HCT116 (cell line): ENCODE measurements at regions not wholly inside any gene's neighbourhood (a gene's known extent, or its start where the extent isn't known, plus 50 kb on each side); places are given as distances from the start of the nearest gene placed in this dataset.

Experiments
- CEBPB ChIP-seq: IDR thresholded peaks from 2 replicates; pipeline ENCODE4 v1.6.1; 2012; ENCODE audit warnings: low read depth
- CTCF ChIP-seq, 3 experiments: fragments of 200-600 bp in 1 of 3; sonication (generic) in 1 of 3; IDR thresholded peaks in 2 of 3; conservative IDR thresholded peaks in 1 of 3; 2 replicates each; pipeline ENCODE4 v1.5.1; 2012 to 2017; ENCODE audit warnings: low read depth in 2 of 3, low read length in 2 of 3, antibody characterized with exemption in 1 of 3, borderline replicate concordance in 1 of 3, control low read depth in 1 of 3, mild to moderate bottlenecking in 1 of 3, mixed read lengths in 1 of 3, mixed run types in 1 of 3, moderate library complexity in 1 of 3; ENCODE audit not compliant: insufficient read depth in 1 of 3
- ELF1 ChIP-seq: IDR thresholded peaks from 2 replicates; pipeline ENCODE4 v1.6.1; 2012; ENCODE audit warnings: low read depth, borderline replicate concordance
- EZH2phosphoT487 ChIP-seq: fragments of 200-600 bp; IDR thresholded peaks from 2 replicates; pipeline ENCODE4 v1.6.1; 2018; ENCODE audit warnings: antibody characterized with exemption, borderline replicate concordance
- JUND ChIP-seq: IDR thresholded peaks from 2 replicates; pipeline ENCODE4 v1.6.1; 2012
- MAX ChIP-seq: IDR thresholded peaks from 2 replicates; pipeline ENCODE4 v1.6.1; 2012
- POLR2A ChIP-seq: IDR thresholded peaks from 2 replicates; pipeline ENCODE4 v1.7.0; 2011; ENCODE audit warnings: borderline replicate concordance; ENCODE audit not compliant: insufficient read depth, insufficient read length; ENCODE audit errors: extremely low read depth
- POLR2AphosphoS5 ChIP-seq: IDR thresholded peaks from 2 replicates; pipeline ENCODE4 v1.6.1; 2011; ENCODE audit warnings: mild to moderate bottlenecking, low read depth, low read length, moderate library complexity
- RAD21 ChIP-seq: IDR thresholded peaks from 2 replicates; pipeline ENCODE4 v1.6.1; 2012; ENCODE audit warnings: low read depth, mild to moderate bottlenecking
- REST ChIP-seq: IDR thresholded peaks from 2 replicates; pipeline ENCODE4 v1.6.1; 2012; ENCODE audit warnings: low read depth
- YY1 ChIP-seq: IDR thresholded peaks from 2 replicates; pipeline ENCODE4 v1.6.1; 2011; ENCODE audit warnings: low read length, low read depth, moderate library complexity, mild to moderate bottlenecking; ENCODE audit not compliant: insufficient replicate concordance; ENCODE audit errors: extremely low read depth

- TF ChIP-seq POLR2A (no peak), YY1 (no peak), CTCF (IDR thresholded peaks at IDR 0.05 in 2 of 3, conservative IDR thresholded peaks at IDR 0.05 in 1 of 3; ENCODE audit: borderline replicate concordance in 1 of 3, insufficient read depth in 1 of 3, low read depth in 2 of 3, low read length in 2 of 3) (no peak), CEBPB (no peak), POLR2AphosphoS5 (no peak), RAD21 (no peak), ELF1 (no peak), MAX (no peak), EZH2phosphoT487 (no peak), REST (no peak), JUND (no peak)
Observed at GRCh38 chr2:66169076-66169475, 265.8 kb upstream of the MEIS1 start.
